OCI-LY3 (cell line): ENCODE measurements at regions not wholly inside any gene's neighbourhood (a gene's known extent, or its start where the extent isn't known, plus 50 kb on each side); places are given as distances from the start of the nearest gene placed in this dataset.

Experiments used
- CTCF ChIP-seq: fragments of 200-600, 300-600 bp; sonication (generic); IDR thresholded peaks from 2 replicates; pipeline ENCODE4 v1.5.1; 2014; ENCODE audit warnings: antibody characterized with exemption, low read length, low read depth
- EZH2phosphoT487 ChIP-seq: fragments of 200-600 bp; shearing (Covaris generic); IDR thresholded peaks from 2 replicates; pipeline ENCODE4 v1.6.1; 2018; ENCODE audit warnings: antibody characterized with exemption, mixed run types, low read depth

- TF ChIP-seq CTCF (no peak), EZH2phosphoT487 (no peak)
Measured at GRCh38 chr1:98453066-98453465, 208.5 kb upstream of the SNX7 start.
